Liver (tissue), 8 donors: ENCODE measurements at regions not wholly inside any gene's neighbourhood (a gene's known extent, or its start where the extent isn't known, plus 50 kb on each side); places are given as distances from the start of the nearest gene placed in this dataset.

Experiments used
- DNase-seq: peaks from one replicate; pipeline ENCODE4 v3.0.0-alpha.2; 2017; ENCODE audit warnings: low spot score
- H3K27ac ChIP-seq, 2 donors: one replicate each; pipeline ENCODE4 v1.7.0; 2013; ENCODE audit warnings: inconsistent platforms in 2 of 2, low read length in 2 of 2, control low read depth in 1 of 2, low read depth in 1 of 2, mild to moderate bottlenecking in 1 of 2
- H3K27me3 ChIP-seq, 4 donors: one replicate each; pipeline versions ENCODE4 v1.6.1 to v1.7.0; 2013; ENCODE audit warnings: low read length in 3 of 4, inconsistent platforms in 1 of 4, mild to moderate bottlenecking in 1 of 4, moderate library complexity in 1 of 4; ENCODE audit not compliant: control insufficient read depth in 4 of 4, insufficient read depth in 4 of 4
- H3K36me3 ChIP-seq, 4 donors: one replicate each; pipeline versions ENCODE4 v1.6.1 to v1.7.0; 2013; ENCODE audit warnings: low read length in 3 of 4, mild to moderate bottlenecking in 3 of 4, low read depth in 1 of 4, moderate library complexity in 1 of 4; ENCODE audit not compliant: control insufficient read depth in 4 of 4, insufficient read depth in 3 of 4
- H3K4me1 ChIP-seq, 4 donors: one replicate each; pipeline versions ENCODE4 v1.6.1 to v1.7.0; 2013; ENCODE audit warnings: low read length in 3 of 4, mild to moderate bottlenecking in 3 of 4, moderate library complexity in 1 of 4; ENCODE audit not compliant: control insufficient read depth in 4 of 4, insufficient read depth in 4 of 4
- H3K4me3 ChIP-seq, 3 donors: one replicate each; pipeline versions ENCODE4 v1.6.1 to v1.7.0; 2013; ENCODE audit warnings: low read length in 3 of 3, control low read depth in 1 of 3, low read depth in 1 of 3, mild to moderate bottlenecking in 1 of 3
- H3K9ac ChIP-seq, 2 donors: one replicate each; pipeline ENCODE4 v1.7.0; 2013; ENCODE audit warnings: low read length in 2 of 2, mild to moderate bottlenecking in 2 of 2, moderate library complexity in 2 of 2, control low read depth in 1 of 2, low read depth in 1 of 2
- H3K9me3 ChIP-seq, 4 donors: one replicate each; pipeline versions ENCODE4 v1.6.1 to v1.7.0; 2013; ENCODE audit warnings: low read length in 3 of 4; ENCODE audit not compliant: control insufficient read depth in 4 of 4
- CTCF ChIP-seq: fragments of 150-350 bp; IDR thresholded peaks from 2 replicates; pipeline ENCODE4 v1.5.1; 2017; ENCODE audit warnings: improper control_type of control experiment, low read depth, low read length; ENCODE audit not compliant: missing input control
- FOXA1 ChIP-seq: IDR thresholded peaks from 2 replicates; pipeline ENCODE4 v1.6.1; 2016; ENCODE audit warnings: antibody characterized with exemption
- GABPA ChIP-seq, 2 donors: IDR thresholded peaks in 1 of 2; conservative IDR thresholded peaks in 1 of 2; 2 replicates each; pipeline ENCODE4 v1.6.1; 2016; ENCODE audit warnings: antibody characterized with exemption in 2 of 2, mild to moderate bottlenecking in 1 of 2, moderate library complexity in 1 of 2
- HNF4A ChIP-seq, 2 donors: conservative IDR thresholded peaks; 2 replicates each; pipeline ENCODE4 v1.6.1; 2016; ENCODE audit warnings: antibody characterized with exemption in 2 of 2, mild to moderate bottlenecking in 2 of 2
- NR2F2 ChIP-seq: IDR thresholded peaks from 2 replicates; pipeline ENCODE4 v1.6.1; 2016; ENCODE audit warnings: antibody characterized with exemption
- RAD21 ChIP-seq, 2 donors: IDR thresholded peaks; 2 replicates each; pipeline ENCODE4 v1.6.1; 2016; ENCODE audit warnings: antibody characterized with exemption in 2 of 2, mild to moderate bottlenecking in 2 of 2
- REST ChIP-seq: IDR thresholded peaks from 2 replicates; pipeline ENCODE4 v1.6.1; 2016; ENCODE audit warnings: antibody characterized with exemption, mild to moderate bottlenecking
- RXRA ChIP-seq, 2 donors: IDR thresholded peaks; 2 replicates each; pipeline ENCODE4 v1.6.1; 2017 to 2018; ENCODE audit warnings: antibody characterized with exemption in 2 of 2, mild to moderate bottlenecking in 1 of 2
- SP1 ChIP-seq: IDR thresholded peaks from 2 replicates; pipeline ENCODE4 v1.6.1; 2018; ENCODE audit warnings: antibody characterized with exemption, mild to moderate bottlenecking
- YY1 ChIP-seq: IDR thresholded peaks from 2 replicates; pipeline ENCODE4 v1.6.1; 2016; ENCODE audit warnings: antibody characterized with exemption, mild to moderate bottlenecking
- WGBS: extraction: QIAGEN DNeasy Blood & Tissue Kit; methylation state at CpG from one replicate; pipeline ENCODE4 v1.1.7; 2013; 5-methylcytosine and 5-hydroxymethylcytosine counted together
- TF ChIP-seq, protein P1 (sequence below): IDR thresholded peaks from 2 replicates; pipeline ENCODE4 v1.6.1; 2016; ENCODE audit warnings: antibody characterized with exemption
- TF ChIP-seq, protein P2 (sequence below): IDR thresholded peaks from 2 replicates; pipeline ENCODE4 v1.6.1; 2016; ENCODE audit warnings: antibody characterized with exemption
- TF ChIP-seq, protein P3 (sequence below): IDR thresholded peaks from 2 replicates; pipeline ENCODE4 v1.6.1; 2016; ENCODE audit warnings: antibody characterized with exemption
- donor health status: healthy.
- donor health status: healthy.
- donor health status: healthy.
- donor health status: healthy.
- donor health status: healthy.

- Histone ChIP-seq H3K36me3 (no peaks in the 10 kb centered on the region), H3K27me3 (no peaks in the 10 kb centered on the region), H3K9ac (no peak overlapping the region), H3K4me1 (no peaks in the 10 kb centered on the region), H3K27ac (no peak overlapping the region), H3K4me3 (no peak overlapping the region), H3K9me3 (no peaks in the 10 kb centered on the region)
- TF ChIP-seq RAD21 (IDR thresholded peaks at IDR 0.05) (no peak), HNF4A (conservative IDR thresholded peaks at IDR 0.05) (no peak), NR2F2 (no peak), YY1 (no peak), SP1 (no peak), CTCF (no peak), RXRA (IDR thresholded peaks at IDR 0.05) (no peak), REST (no peak), GABPA (IDR thresholded peaks at IDR 0.05 in 1 of 2, conservative IDR thresholded peaks at IDR 0.05 in 1 of 2) (no peak), FOXA1 (no peak)
- TF ChIP-seq, protein P1, sequence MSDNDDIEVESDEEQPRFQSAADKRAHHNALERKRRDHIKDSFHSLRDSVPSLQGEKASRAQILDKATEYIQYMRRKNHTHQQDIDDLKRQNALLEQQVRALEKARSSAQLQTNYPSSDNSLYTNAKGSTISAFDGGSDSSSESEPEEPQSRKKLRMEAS: no peak
- TF ChIP-seq, protein P2, sequence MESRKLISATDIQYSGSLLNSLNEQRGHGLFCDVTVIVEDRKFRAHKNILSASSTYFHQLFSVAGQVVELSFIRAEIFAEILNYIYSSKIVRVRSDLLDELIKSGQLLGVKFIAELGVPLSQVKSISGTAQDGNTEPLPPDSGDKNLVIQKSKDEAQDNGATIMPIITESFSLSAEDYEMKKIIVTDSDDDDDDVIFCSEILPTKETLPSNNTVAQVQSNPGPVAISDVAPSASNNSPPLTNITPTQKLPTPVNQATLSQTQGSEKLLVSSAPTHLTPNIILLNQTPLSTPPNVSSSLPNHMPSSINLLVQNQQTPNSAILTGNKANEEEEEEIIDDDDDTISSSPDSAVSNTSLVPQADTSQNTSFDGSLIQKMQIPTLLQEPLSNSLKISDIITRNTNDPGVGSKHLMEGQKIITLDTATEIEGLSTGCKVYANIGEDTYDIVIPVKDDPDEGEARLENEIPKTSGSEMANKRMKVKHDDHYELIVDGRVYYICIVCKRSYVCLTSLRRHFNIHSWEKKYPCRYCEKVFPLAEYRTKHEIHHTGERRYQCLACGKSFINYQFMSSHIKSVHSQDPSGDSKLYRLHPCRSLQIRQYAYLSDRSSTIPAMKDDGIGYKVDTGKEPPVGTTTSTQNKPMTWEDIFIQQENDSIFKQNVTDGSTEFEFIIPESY: no peak
- 96% methylated on average over 3 of the region's 3 CpGs for WGBS
- DNase-seq: no peak
These were observed 242.7 kb upstream of the IRF2BP2 start for GRCh38 chr1:234852659-234853058.

DNA sequence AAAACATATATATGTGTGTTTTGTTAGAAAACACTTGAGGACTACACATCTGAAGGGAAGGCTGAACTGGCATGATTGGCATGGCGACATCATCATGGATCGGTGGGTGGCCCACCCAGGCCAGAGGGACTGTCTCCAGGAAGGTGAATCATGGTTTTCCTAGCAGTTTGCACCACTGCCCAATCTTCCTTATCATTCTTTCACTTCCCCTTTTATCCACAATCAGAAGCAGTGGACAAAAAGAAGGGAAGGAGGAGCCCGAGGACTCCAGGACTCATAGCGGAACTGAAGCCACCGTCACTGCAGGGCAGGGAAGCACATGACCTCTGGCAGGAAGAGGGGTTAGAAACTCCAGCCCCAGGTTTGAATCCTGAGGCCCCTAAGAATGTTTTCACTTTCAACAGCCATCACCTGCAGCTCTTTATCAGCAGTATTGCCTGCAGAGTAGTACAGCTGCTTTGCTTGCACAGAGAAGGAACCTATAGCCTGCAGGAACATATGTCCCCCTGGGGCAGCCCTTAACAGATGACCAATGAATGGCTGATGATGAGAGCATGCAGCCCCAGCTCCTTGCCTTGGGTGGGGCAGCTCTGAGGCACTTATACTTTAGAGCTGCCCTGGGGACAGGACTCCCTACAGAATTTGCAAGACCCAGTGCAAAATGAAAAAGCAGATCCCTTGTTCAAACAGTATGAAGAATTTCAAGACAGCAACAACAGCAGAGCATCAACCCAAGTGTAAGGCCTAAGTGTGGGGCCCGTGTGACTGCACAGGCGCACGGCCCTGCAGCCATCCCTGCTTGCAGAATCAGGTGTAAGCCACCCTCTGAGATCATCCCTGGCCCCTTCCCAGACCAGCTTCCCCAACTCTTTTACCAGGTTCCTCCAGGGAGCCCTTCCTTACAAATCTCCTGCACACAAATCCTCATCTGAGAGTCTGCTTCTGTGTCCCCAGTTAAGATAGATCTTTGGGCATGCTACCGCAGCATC lies 241.8 kb upstream of the IRF2BP2 start:
- no peaks in the 10 kb centered on the region for H3K27me3 ChIP-seq
- H3K9ac ChIP-seq: no peak overlapping the region
- 81% methylated on average over 9 of the region's 9 CpGs for WGBS
- H3K27ac ChIP-seq: no peak overlapping the region
- H3K4me3 ChIP-seq: no peak overlapping the region
- TF ChIP-seq, protein P3, sequence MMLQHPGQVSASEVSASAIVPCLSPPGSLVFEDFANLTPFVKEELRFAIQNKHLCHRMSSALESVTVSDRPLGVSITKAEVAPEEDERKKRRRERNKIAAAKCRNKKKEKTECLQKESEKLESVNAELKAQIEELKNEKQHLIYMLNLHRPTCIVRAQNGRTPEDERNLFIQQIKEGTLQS: no peak
- TF ChIP-seq RAD21 (IDR thresholded peaks at IDR 0.05) (peak in 1 of 2 donors; percentile 23), NR2F2 (peak; percentile 37)
- H3K9me3 ChIP-seq: no peaks in the 10 kb centered on the region
- no peaks in the 10 kb centered on the region for H3K36me3 ChIP-seq
- H3K4me1 ChIP-seq: no peaks in the 10 kb centered on the region
- DNase-seq: no peak
